Activated T-helper 2 cell treated with anti-CD3 and anti-CD28 coated beads, Interferon-gamma antibody, Interleukin-2, Interleukin-4, amounts not matched to agents 10 μg/mL and 5 μg/mL and 100 μg/mL, durations not matched to agents 14 hours and 24 hours and 36 hours (primary cell): ENCODE measurements at regions not wholly inside any gene's neighbourhood (a gene's known extent, or its start where the extent isn't known, plus 50 kb on each side); places are given as distances from the start of the nearest gene placed in this dataset.
"Not testable (repeated sequence)": the region's sequence is repeated elsewhere in the genome, so short reads cannot be mapped to it uniquely, and the experiment has no call there.

Experiments used
- DNase-seq: peaks from one replicate; pipeline ENCODE4 v3.0.0; 2021; ENCODE audit warnings: low spot score
- H3K27ac Mint-ChIP-seq: one replicate; pipeline ENCODE4 v1.8.0; 2021; ENCODE audit warnings: mixed read lengths
- H3K27me3 Mint-ChIP-seq: one replicate; pipeline ENCODE4 v1.8.0; 2021; ENCODE audit warnings: low read depth, mixed read lengths
- H3K36me3 Mint-ChIP-seq: one replicate; pipeline ENCODE4 v1.8.0; 2021; ENCODE audit warnings: low read depth, mixed read lengths
- H3K4me1 Mint-ChIP-seq: one replicate; pipeline ENCODE4 v1.8.0; 2021; ENCODE audit warnings: low read depth, mixed read lengths
- H3K4me3 Mint-ChIP-seq: one replicate; pipeline ENCODE4 v1.8.0; 2021; ENCODE audit warnings: low read depth, mild to moderate bottlenecking, moderate library complexity, mixed read lengths
- H3K9me3 Mint-ChIP-seq: one replicate; pipeline ENCODE4 v1.8.0; 2021; ENCODE audit warnings: mixed read lengths
- intact Hi-C: fragments of 100-400 bp; cut with micrococcal nuclease; formaldehyde crosslinking; loops from one replicate; pipeline ENCODE4 v1.15.1; 2023

DNA sequence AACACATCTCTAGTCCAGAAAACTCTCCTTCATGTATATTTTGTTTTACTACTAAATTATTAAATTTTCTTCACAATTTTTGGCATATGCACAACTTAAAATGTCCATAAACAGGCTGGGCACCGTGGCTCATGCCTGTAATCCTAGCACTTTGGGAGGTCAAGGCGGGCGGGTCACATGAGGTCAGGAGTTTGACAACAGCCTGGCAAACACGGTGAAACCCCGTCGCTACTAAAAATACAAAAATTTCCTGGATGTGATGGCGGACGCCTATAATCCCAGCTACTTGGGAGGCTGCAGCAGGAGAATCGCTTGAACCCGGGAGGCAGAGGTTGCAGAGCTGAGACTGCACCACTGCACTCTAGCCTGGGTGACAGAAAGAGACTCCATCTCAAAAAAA lies 739.9 kb upstream of the LRRTM4 start:
- H3K36me3 Mint-ChIP-seq, H3K4me3 Mint-ChIP-seq, H3K27me3 Mint-ChIP-seq, intact Hi-C loops, H3K4me1 Mint-ChIP-seq, H3K27ac Mint-ChIP-seq, DNase-seq: not testable (repeated sequence)
- peaks cover 54% of the 10 kb centered on the region for H3K9me3 Mint-ChIP-seq

GRCh38 chr2:78262713-78263375 lies 740.7 kb upstream of the LRRTM4 start:
- no peak for DNase-seq
- no peaks in the 10 kb centered on the region for H3K36me3 Mint-ChIP-seq
- peaks cover 58% of the 10 kb centered on the region for H3K9me3 Mint-ChIP-seq
- no peak overlapping the region for H3K27ac Mint-ChIP-seq
- H3K4me1 Mint-ChIP-seq = no peaks in the 10 kb centered on the region
- no peak overlapping the region for H3K4me3 Mint-ChIP-seq
- intact Hi-C loops = no loop called here
- H3K27me3 Mint-ChIP-seq = no peaks in the 10 kb centered on the region

GRCh38 chr2:78263571-78263970 lies 741.4 kb upstream of the LRRTM4 start:
- intact Hi-C loops = no loop called here
- Mint-ChIP-seq H3K4me1 (no peaks in the 10 kb centered on the region), H3K9me3 (peaks cover 60% of the 10 kb centered on the region), H3K36me3 (no peaks in the 10 kb centered on the region), H3K4me3 (no peak overlapping the region), H3K27ac (no peak overlapping the region), H3K27me3 (no peaks in the 10 kb centered on the region)
- DNase-seq = no peak

- Mint-ChIP-seq H3K27ac (no peak overlapping the region), H3K4me3 (no peak overlapping the region), H3K36me3 (no peaks in the 10 kb centered on the region), H3K27me3 (no peaks in the 10 kb centered on the region), H3K4me1 (no peaks in the 10 kb centered on the region), H3K9me3 (peaks cover 61% of the 10 kb centered on the region)
- DNase-seq = no peak
- intact Hi-C loops = no loop called here
Measured at GRCh38 chr2:78264130-78264529, 742.0 kb upstream of the LRRTM4 start.

- no peaks in the 10 kb centered on the region for H3K36me3 Mint-ChIP-seq
- H3K4me1 Mint-ChIP-seq = no peaks in the 10 kb centered on the region
- no peak overlapping the region for H3K4me3 Mint-ChIP-seq
- H3K27ac Mint-ChIP-seq = no peak overlapping the region
- no peaks in the 10 kb centered on the region for H3K27me3 Mint-ChIP-seq
- no peak for DNase-seq
- H3K9me3 Mint-ChIP-seq = peaks cover 37% of the 10 kb centered on the region
- intact Hi-C loops = no loop called here
Measured at GRCh38 chr2:78281164-78281563, 744.3 kb upstream of the REG3G start.

GRCh38 chr2:78290581-78291214 lies 734.8 kb upstream of the REG3G start:
- Mint-ChIP-seq H3K36me3 (no peaks in the 10 kb centered on the region), H3K4me1 (no peaks in the 10 kb centered on the region), H3K4me3 (no peak overlapping the region), H3K27ac (no peak overlapping the region), H3K27me3 (no peaks in the 10 kb centered on the region), H3K9me3 (peaks cover 30% of the 10 kb centered on the region)
- intact Hi-C loops = no loop called here
- DNase-seq = no peak

DNA sequence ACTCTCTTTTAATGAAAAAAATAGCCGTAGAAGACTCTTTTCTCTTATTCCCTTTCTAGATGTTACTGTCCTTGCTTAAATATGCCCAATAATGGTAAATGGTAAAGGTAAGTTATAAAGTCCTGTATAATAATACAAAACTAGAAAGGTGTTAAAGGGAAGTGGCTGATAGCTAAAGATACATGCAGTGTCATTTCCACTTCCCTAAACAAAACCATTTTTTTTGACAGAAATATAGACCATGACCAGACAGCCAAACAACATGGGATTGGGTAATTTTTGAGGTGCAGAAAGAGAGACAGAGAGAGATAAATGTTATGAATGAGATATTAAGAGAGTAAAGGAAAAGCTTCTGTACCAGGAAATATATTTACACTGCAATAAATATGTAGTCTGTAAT lies 731.7 kb upstream of the REG3G start:
- Mint-ChIP-seq H3K4me3 (no peak overlapping the region), H3K27me3 (no peaks in the 10 kb centered on the region), H3K4me1 (no peaks in the 10 kb centered on the region), H3K36me3 (no peaks in the 10 kb centered on the region), H3K27ac (no peak overlapping the region), H3K9me3 (peaks cover 27% of the 10 kb centered on the region)
- no peak for DNase-seq
- intact Hi-C loops = no loop called here

DNA sequence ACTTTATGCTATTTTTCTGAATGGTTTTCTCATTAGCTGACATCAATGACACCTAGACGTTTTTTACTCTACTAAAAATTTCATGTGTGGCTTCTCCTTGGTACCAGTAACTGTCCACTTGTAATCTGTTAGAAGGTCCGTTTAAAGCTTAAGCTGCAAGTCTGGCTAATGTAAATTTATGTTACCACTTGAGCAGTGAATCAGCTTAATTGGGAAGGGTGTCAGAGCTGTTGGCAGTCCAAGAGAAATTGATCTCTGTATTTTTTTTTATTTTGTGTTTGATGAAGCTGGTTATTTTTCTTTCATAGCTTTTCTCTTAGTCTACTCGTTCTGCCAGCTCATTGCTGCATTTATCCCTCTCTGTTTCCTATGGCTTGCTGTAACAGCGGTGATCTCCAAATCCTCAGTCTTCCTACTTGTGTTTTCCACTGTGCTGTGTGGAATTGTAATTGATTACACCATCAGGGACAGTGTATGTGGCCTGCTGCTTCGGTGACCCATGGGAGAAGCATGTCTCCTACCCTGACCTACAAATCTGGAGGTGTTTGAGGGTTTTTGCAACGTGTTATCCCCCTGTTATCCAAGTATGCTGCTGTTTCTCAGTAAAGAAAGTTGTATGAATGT lies 724.2 kb upstream of the REG3G start:
- DNase-seq = no peak
- H3K36me3 Mint-ChIP-seq = no peaks in the 10 kb centered on the region
- H3K4me3 Mint-ChIP-seq = no peak overlapping the region
- H3K4me1 Mint-ChIP-seq = no peaks in the 10 kb centered on the region
- intact Hi-C loops = no loop called here
- H3K27me3 Mint-ChIP-seq = no peaks in the 10 kb centered on the region
- no peak overlapping the region for H3K27ac Mint-ChIP-seq
- peaks cover 23% of the 10 kb centered on the region for H3K9me3 Mint-ChIP-seq

DNA sequence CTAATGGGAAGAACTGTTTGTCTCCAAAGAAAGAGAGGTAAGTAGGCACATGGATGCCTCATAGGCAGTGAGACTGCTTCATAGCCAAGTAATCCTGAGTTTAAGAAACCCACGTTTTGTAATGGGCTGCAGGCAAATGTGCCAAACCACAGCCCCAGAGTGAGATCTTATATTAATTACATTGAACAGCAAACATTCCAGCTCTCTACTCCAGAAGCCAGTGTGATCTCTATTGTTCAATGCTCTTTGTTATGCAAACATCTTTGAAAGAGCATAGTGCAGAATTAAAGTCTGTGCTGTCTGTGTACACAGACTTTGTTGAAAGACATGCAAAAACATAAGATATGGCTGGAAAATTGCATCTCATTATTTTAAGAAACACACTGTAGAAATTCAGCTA lies 720.8 kb upstream of the REG3G start:
- no peaks in the 10 kb centered on the region for H3K27me3 Mint-ChIP-seq
- intact Hi-C loops = no loop called here
- H3K4me1 Mint-ChIP-seq = no peaks in the 10 kb centered on the region
- no peak overlapping the region for H3K27ac Mint-ChIP-seq
- no peaks in the 10 kb centered on the region for H3K36me3 Mint-ChIP-seq
- no peak overlapping the region for H3K4me3 Mint-ChIP-seq
- H3K9me3 Mint-ChIP-seq = peaks cover 34% of the 10 kb centered on the region
- DNase-seq = no peak

- DNase-seq = no peak
- intact Hi-C loops = no loop called here
- Mint-ChIP-seq H3K4me3 (no peak overlapping the region), H3K36me3 (no peaks in the 10 kb centered on the region), H3K27ac (no peak overlapping the region), H3K9me3 (peaks cover 39% of the 10 kb centered on the region), H3K4me1 (no peaks in the 10 kb centered on the region), H3K27me3 (no peaks in the 10 kb centered on the region)
Measured at GRCh38 chr2:78309460-78309859, 716.0 kb upstream of the REG3G start.

GRCh38 chr2:78315368-78315767 lies 710.1 kb upstream of the REG3G start:
- no peak for DNase-seq
- no peak overlapping the region for H3K27ac Mint-ChIP-seq
- H3K4me3 Mint-ChIP-seq = no peak overlapping the region
- H3K4me1 Mint-ChIP-seq = no peaks in the 10 kb centered on the region
- peaks cover 29% of the 10 kb centered on the region for H3K9me3 Mint-ChIP-seq
- no peaks in the 10 kb centered on the region for H3K27me3 Mint-ChIP-seq
- no peaks in the 10 kb centered on the region for H3K36me3 Mint-ChIP-seq
- intact Hi-C loops = no loop called here

GRCh38 chr2:78318275-78318674 lies 707.2 kb upstream of the REG3G start:
- H3K4me1 Mint-ChIP-seq = no peaks in the 10 kb centered on the region
- H3K36me3 Mint-ChIP-seq = no peaks in the 10 kb centered on the region
- intact Hi-C loops = no loop called here
- no peak overlapping the region for H3K27ac Mint-ChIP-seq
- H3K9me3 Mint-ChIP-seq = peaks cover 29% of the 10 kb centered on the region
- H3K4me3 Mint-ChIP-seq = no peak overlapping the region
- no peaks in the 10 kb centered on the region for H3K27me3 Mint-ChIP-seq
- no peak for DNase-seq

- no peak for DNase-seq
- Mint-ChIP-seq H3K27ac (no peak overlapping the region), H3K27me3 (no peaks in the 10 kb centered on the region), H3K36me3 (no peaks in the 10 kb centered on the region), H3K4me1 (no peaks in the 10 kb centered on the region), H3K4me3 (no peak overlapping the region), H3K9me3 (peaks cover 30% of the 10 kb centered on the region)
- intact Hi-C loops = no loop called here
Measured at GRCh38 chr2:78330193-78330592, 695.3 kb upstream of the REG3G start.
